ENCODE measurements at regions not wholly inside any gene's neighbourhood (a gene's known extent, or its start where the extent isn't known, plus 50 kb on each side); places are given as distances from the start of the nearest gene placed in this dataset.

DNA sequence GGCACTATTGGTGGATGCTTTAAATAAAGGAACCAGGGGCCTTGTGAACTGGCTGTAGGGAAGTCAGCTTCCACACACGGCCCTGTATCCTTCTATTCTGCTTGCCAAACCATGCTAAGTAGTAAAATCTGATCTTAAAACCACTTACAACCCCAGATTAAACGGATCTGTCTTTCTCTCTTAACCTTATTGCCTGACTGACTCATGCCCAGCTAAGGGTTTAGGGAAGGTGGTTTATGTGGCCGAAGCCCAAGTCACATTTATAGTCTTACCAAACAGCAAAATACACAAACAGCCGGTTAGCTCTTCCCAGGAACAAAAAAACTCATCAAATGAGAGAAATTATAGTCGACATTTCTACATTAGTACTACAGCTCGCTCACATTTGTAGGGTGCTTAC lies 988.4 kb upstream of the TENM3 start:
- TF ChIP-seq, protein P1, sequence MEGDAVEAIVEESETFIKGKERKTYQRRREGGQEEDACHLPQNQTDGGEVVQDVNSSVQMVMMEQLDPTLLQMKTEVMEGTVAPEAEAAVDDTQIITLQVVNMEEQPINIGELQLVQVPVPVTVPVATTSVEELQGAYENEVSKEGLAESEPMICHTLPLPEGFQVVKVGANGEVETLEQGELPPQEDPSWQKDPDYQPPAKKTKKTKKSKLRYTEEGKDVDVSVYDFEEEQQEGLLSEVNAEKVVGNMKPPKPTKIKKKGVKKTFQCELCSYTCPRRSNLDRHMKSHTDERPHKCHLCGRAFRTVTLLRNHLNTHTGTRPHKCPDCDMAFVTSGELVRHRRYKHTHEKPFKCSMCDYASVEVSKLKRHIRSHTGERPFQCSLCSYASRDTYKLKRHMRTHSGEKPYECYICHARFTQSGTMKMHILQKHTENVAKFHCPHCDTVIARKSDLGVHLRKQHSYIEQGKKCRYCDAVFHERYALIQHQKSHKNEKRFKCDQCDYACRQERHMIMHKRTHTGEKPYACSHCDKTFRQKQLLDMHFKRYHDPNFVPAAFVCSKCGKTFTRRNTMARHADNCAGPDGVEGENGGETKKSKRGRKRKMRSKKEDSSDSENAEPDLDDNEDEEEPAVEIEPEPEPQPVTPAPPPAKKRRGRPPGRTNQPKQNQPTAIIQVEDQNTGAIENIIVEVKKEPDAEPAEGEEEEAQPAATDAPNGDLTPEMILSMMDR (IDR thresholded peaks at IDR 0.05; ENCODE audit: insufficient read depth, low read depth, low read length) = no peak
- no peak for TF ChIP-seq EZH2 (IDR thresholded peaks at IDR 0.05; ENCODE audit: insufficient read depth, low read length)
